HG02610 (cell line): ENCODE measurements at regions not wholly inside any gene's neighbourhood (a gene's known extent, or its start where the extent isn't known, plus 50 kb on each side); places are given as distances from the start of the nearest gene placed in this dataset.
"Not testable (repeated sequence)": the region's sequence is repeated elsewhere in the genome, so short reads cannot be mapped to it uniquely, and the experiment has no call there.

Experiments used
- ATAC-seq: cut with Tn5 transposase; IDR thresholded peaks from one replicate; pipeline ENCODE4 v1.9.1; 2021; ENCODE audit warnings: mild to moderate bottlenecking, moderate library complexity; ENCODE audit not compliant: unreplicated experiment

DNA sequence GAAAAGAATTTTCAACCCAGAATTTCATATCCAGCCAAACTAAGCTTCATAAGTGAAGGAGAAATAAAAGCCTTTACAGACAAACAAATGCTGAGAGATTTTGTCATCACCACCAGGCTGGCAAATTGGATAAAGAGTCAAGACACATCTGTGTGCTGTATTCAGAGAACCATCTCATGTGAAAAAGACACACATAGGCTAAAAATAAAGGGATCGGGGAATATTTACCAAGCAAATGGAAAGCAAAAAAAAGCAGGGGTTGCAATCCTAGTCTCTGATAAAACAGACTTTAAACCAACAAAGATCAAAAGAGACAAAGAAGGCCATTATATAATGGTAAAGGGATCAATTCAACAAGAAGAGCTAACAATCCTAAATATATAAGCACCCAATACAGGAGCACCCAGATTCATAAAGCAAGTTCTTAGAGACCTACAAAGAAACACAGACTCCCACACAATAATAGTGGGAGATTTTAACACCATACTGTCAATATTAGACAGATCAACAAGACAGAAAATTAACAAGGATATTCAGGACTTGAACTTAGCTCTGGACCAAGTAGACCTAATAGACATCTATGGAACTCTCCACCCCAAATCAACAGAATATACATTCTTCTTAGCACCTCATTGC, 55.9 kb upstream of the ACSM6 start:
- not testable (repeated sequence) for ATAC-seq

DNA sequence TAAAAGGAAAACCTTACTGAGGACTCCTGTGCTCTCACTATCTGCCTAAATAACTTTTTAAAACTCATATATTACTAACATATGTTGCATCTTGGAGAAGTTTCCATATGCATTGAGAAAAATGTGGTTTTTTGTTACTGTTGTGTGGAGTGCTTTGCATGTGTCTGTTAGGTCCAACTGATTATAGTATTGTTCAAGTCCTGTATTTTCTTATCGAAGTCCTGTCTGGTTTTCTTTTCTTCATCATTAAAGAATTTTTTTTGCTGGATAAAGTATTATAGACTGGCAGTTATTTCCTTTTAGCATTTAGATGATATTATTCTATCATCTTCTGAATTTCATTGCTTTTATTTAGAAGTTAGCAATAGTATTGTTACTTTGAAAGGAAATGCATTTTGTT, 59.5 kb upstream of the ACSM6 start:
- no peak for ATAC-seq

DNA sequence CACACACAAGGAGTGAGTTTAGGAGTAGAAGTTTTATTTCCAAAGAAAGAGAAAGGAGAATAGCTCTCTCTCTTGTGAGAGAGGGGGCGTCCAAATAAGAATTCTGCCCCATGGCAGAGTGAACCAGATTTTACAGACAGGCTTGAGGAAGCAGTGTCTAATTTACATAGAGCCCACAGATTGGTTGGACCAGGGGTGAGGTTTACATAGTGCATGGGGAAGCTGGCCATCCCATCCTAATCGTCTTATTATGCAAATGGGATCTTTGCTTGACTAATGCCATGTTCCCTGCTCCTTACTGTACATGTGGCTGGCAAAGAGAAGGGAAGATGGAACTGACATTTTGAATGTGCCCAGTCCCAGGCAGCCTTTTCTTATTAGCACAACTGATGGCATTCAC, 60.0 kb upstream of the ACSM6 start:
- no peak for ATAC-seq

DNA sequence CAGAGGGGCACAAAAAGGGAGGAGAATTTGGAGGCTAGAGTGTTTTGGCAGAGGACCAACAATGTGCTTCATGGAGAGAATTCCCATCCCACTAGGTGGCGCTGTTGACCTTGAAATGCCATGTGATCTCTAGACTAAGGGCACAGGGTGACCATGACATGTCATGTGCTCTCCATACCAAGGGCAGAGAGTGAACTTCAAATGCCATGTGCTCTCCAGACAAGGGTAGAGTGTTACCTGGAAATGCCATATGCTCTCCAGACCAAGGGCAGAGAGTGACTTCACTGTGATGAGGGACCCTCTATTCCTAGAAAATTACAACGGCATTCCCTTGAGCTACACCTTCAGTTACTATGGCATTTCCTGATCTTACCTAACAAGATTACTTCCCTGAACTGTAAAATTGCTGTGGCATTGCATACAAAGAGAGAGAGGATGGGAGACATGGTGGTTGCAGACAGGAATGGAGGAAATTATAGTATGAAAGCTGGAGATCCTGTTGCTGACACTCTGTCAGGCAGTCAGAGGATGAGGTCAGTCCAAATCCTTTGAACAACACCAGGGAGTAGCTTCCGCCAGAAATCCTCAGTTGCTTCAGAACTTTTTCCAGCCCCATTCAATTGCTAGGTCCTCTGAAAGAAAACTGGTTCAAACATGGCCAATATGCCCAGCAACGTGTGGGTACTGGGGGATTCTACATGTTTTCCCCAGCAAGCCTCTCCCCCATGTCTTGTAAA, 60.9 kb upstream of the ACSM6 start:
- peak; percentile 97 for ATAC-seq

DNA sequence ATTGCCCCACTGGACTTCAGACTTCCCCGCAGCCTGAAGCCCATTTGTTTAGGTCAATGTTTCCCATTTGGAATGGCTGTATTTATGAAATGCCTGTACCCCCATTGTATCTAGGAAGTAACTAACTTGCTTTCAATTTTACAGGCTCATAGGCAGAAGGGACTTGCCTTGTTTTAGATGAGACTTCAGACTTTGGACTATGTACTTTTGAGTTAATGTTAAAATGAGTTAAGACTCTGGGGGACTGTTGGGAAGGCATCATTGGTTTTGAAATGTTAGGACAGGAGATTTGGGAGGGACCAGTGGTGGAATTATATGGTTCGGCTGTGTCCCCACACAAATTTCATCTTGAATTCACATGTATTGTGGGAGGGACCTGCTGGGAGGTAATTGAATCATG, 61.1 kb upstream of the CYP2C8 start:
- not testable (repeated sequence) for ATAC-seq

DNA sequence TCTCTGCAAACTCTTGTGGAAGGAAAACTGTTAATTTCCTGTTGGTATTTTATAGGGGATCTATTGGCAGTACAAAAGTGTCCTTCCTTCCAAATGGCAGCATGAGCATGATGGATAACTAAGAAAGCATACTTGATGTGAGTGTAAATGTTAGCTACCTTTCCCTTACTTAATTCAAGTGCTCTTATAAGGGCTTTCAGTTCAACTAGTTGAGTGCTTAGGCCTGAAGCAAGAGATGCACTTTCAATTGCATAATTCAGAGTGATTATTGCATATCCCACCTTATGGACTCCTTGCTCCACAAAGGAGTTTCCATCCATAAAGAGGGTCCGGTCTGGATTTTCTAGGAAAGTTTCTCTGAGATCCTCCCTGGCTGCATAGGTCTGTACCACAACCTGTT, 56.3 kb upstream of the CYP2C8 start:
- no peak for ATAC-seq

- ATAC-seq, result no peak
Observed at GRCh38 chr10:95122736-95123135, 53.4 kb upstream of the CYP2C8 start.

DNA sequence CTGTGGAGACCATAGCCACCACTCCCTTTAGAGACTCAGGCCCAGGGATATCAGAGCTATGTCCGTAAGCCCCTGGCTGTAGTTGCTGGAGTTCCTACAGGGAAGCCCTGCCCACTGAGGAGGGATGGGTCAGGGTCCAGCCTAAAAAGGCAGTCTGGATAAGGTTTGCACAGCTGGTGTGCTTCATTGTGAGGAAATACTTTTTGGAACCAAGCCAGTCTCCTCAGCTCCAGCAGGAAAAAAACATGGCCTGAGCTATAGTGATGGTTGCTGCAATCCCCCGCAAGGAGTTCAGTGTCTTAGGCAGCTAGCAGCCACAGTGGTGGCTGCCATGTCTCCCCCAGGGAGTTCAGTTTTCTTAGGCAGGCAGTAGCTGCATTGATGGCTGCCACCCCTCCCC, 52.6 kb upstream of the CYP2C8 start:
- no peak for ATAC-seq
